ENCODE measurements at regions not wholly inside any gene's neighbourhood (a gene's known extent, or its start where the extent isn't known, plus 50 kb on each side); places are given as distances from the start of the nearest gene placed in this dataset.

DNA sequence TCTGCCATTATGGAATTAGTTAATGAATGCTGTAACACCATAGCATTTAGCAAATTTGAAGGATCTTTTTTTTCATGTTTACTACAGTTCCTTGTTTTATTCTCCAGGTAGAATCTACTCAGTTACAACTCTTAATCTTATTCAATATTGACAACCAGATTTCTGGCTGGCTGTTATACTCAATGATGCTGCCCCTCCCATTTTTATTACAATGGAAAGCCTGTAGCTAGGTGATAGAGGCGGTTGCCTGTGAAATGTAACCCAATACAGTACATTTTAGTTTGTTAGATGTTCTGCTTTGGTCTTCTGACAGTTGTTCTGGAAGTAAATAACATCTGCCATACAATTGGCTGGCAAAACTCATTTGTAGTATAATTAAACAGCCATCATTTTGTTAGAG is 294.2 kb downstream of the DMRTA1 start:
- TF ChIP-seq, protein P1, sequence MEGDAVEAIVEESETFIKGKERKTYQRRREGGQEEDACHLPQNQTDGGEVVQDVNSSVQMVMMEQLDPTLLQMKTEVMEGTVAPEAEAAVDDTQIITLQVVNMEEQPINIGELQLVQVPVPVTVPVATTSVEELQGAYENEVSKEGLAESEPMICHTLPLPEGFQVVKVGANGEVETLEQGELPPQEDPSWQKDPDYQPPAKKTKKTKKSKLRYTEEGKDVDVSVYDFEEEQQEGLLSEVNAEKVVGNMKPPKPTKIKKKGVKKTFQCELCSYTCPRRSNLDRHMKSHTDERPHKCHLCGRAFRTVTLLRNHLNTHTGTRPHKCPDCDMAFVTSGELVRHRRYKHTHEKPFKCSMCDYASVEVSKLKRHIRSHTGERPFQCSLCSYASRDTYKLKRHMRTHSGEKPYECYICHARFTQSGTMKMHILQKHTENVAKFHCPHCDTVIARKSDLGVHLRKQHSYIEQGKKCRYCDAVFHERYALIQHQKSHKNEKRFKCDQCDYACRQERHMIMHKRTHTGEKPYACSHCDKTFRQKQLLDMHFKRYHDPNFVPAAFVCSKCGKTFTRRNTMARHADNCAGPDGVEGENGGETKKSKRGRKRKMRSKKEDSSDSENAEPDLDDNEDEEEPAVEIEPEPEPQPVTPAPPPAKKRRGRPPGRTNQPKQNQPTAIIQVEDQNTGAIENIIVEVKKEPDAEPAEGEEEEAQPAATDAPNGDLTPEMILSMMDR (optimal IDR thresholded peaks at IDR 0.05 in 1 of 3, IDR thresholded peaks at IDR 0.05 in 1 of 3, conservative IDR thresholded peaks at IDR 0.05 in 1 of 3; ENCODE audit: extremely low read depth in 1 of 3, insufficient read depth in 2 of 3, low read length in 3 of 3), result no peak
- no peak for TF ChIP-seq EZH2 (IDR thresholded peaks at IDR 0.05; ENCODE audit: low read length)
